Heart right ventricle (tissue), 16 donors: ENCODE measurements at regions not wholly inside any gene's neighbourhood (a gene's known extent, or its start where the extent isn't known, plus 50 kb on each side); places are given as distances from the start of the nearest gene placed in this dataset.

Source experiments
- ATAC-seq, 8 donors: fragments of 200-7000 bp; cut with Tn5 transposase; one replicate each; pipeline ENCODE4 v1.9.1; 2020; ENCODE audit warnings: mild to moderate bottlenecking in 8 of 8, moderate library complexity in 8 of 8, moderate number of reproducible peaks in 1 of 8
- DNase-seq, 2 donors: peaks; one replicate each; pipeline ENCODE4 v3.0.0-alpha.2; 2020
- H3K27ac ChIP-seq, 10 donors: fragments of 200-600 bp; sonication (generic) in 2 of 10; one replicate each; pipeline versions ENCODE4 v1.5.0 to v1.8.0; 2020 to 2022; ENCODE audit warnings: mild to moderate bottlenecking in 3 of 10
- H3K27me3 ChIP-seq, 7 donors: fragments of 200-600 bp; one replicate each; pipeline ENCODE4 v1.8.0; 2021 to 2022; ENCODE audit warnings: mild to moderate bottlenecking in 2 of 7
- H3K36me3 ChIP-seq, 9 donors: fragments of 200-600 bp; sonication (generic) in 1 of 9; one replicate each; pipeline versions ENCODE4 v1.5.0 to v1.8.0; 2020 to 2022; ENCODE audit warnings: mild to moderate bottlenecking in 2 of 9
- H3K4me1 ChIP-seq, 9 donors: fragments of 200-600 bp; sonication (generic) in 1 of 9; one replicate each; pipeline versions ENCODE4 v1.5.0 to v1.8.0; 2020 to 2022; ENCODE audit warnings: mild to moderate bottlenecking in 4 of 9
- H3K4me3 ChIP-seq, 10 donors: fragments of 200-600 bp; sonication (generic) in 2 of 10; one replicate each; pipeline versions ENCODE4 v1.5.0 to v1.8.0; 2020 to 2022; ENCODE audit warnings: mild to moderate bottlenecking in 7 of 10, moderate library complexity in 2 of 10
- H3K9me3 ChIP-seq, 11 donors: fragments of 200-600 bp in 10 of 11; sonication (generic) in 2 of 11; one replicate each; pipeline versions ENCODE4 v1.5.0 to v1.8.0; 2013 to 2022; ENCODE audit warnings: mild to moderate bottlenecking in 2 of 11, control low read depth in 1 of 11, moderate library complexity in 1 of 11
- CTCF ChIP-seq, 9 donors: fragments of 200-600 bp; sonication (generic) in 2 of 9; IDR thresholded peaks; one replicate each; pipeline versions ENCODE4 v1.5.0 to v1.8.0; 2021 to 2022; ENCODE audit warnings: antibody characterized with exemption in 9 of 9, mild to moderate bottlenecking in 5 of 9, moderate library complexity in 1 of 9
- WGBS, 2 donors: extraction: QIAGEN DNeasy Blood & Tissue Kit; methylation state at CpG; one replicate each; pipeline ENCODE4 v1.1.7; 2013; ENCODE audit warnings: inconsistent platforms in 1 of 2; 5-methylcytosine and 5-hydroxymethylcytosine counted together
- intact Hi-C, 10 donors: fragments of 100-400 bp; cut with DNase I; formaldehyde crosslinking; loops; one replicate each; pipeline versions ENCODE4 v1.11.1 to v1.14.2; 2022
- donor health status: Arrhythmogenic right ventricular cardiomyopathy.
- donor health status: ischemic (EF 13 %, LVEDD 7.1; RV severe dilation, severe dysfunction).
- donor health status: healthy with polysubstance abuse.
- donor health status: DM: no; HTN: yes; CAD: no.
- donor health status: DM: no; HTN: no; CAD: no.
- donor health status: ischemic (EF 25% LVEDD 6.9; RV normal size, moderate dysfunction).
- donor health status: ischemic (EF 25% LVEDD 5.7; RV mildly dilated, moderate dysfunction).
- donor health status: healthy.
- donor health status: DM: yes; HTN: yes; CAD: no.
- donor health status: Ischemic cardiomyopathy.
- donor health status: ischemic (EF 35%, LVEDD 5.7; RV mildly dilated, moderate dysfunction).
- donor health status: nonischemic (EF 11% LVEDD 7.7; RV severe dilation, severe dysfunction).
- donor health status: DM: yes; HTN: yes; CAD: no.
- donor health status: PGD.
- donor health status: ischemic (EF 29% LVEDD 5.4; RV normal size, mild dysfunction).
- donor health status: nonischemic (EF 23%, LVEDD 6.1; RV moderate dilation, normal function).

GRCh38 chr9:79952401-79952800, 380.6 kb downstream of the TLE4 start:
- Histone ChIP-seq H3K27me3 (no peaks in the 10 kb centered on the region), H3K36me3 (no peaks in the 10 kb centered on the region), H3K4me1 (no peaks in the 10 kb centered on the region), H3K27ac (no peak overlapping the region), H3K4me3 (no peak overlapping the region), H3K9me3 (no peaks in the 10 kb centered on the region)
- no peak for TF ChIP-seq CTCF (IDR thresholded peaks at IDR 0.05)
- WGBS, 2 donors: 73 to 77% methylated on average over 2 of the region's 2 CpGs
- DNase-seq: no peak
- no peak for ATAC-seq
- intact Hi-C loops: no loop called here

GRCh38 chr9:79946712-79947111, 374.9 kb downstream of the TLE4 start:
- intact Hi-C loops: no loop called here
- no peaks in the 10 kb centered on the region for H3K9me3 ChIP-seq
- H3K4me1 ChIP-seq: no peaks in the 10 kb centered on the region
- no peaks in the 10 kb centered on the region for H3K27me3 ChIP-seq
- no peak for TF ChIP-seq CTCF (IDR thresholded peaks at IDR 0.05)
- WGBS, 2 donors: 64 to 74% methylated on average over 2 of the region's 2 CpGs
- no peak overlapping the region for H3K27ac ChIP-seq
- no peaks in the 10 kb centered on the region for H3K36me3 ChIP-seq
- no peak for ATAC-seq
- no peak overlapping the region for H3K4me3 ChIP-seq
- DNase-seq: no peak

GRCh38 chr9:79945495-79945894, 373.7 kb downstream of the TLE4 start:
- Histone ChIP-seq H3K27me3 (no peaks in the 10 kb centered on the region), H3K4me1 (peaks cover 0 to 2% (median 0%) of the 10 kb centered on the region in 9 donors), H3K36me3 (no peaks in the 10 kb centered on the region), H3K9me3 (no peaks in the 10 kb centered on the region), H3K27ac (no peak overlapping the region), H3K4me3 (no peak overlapping the region)
- no peak for ATAC-seq
- no peak for DNase-seq
- intact Hi-C loops: no loop called here
- no peak for TF ChIP-seq CTCF (IDR thresholded peaks at IDR 0.05)

- no peaks in the 10 kb centered on the region for H3K9me3 ChIP-seq
- 66 to 79% methylated on average over 1 of the region's 1 CpG for WGBS, 2 donors
- peaks cover 0 to 6% (median 0%) of the 10 kb centered on the region in 9 donors for H3K4me1 ChIP-seq
- intact Hi-C loops: no loop called here
- no peaks in the 10 kb centered on the region for H3K27me3 ChIP-seq
- peak in 1 of 9 donors; percentile 21 for TF ChIP-seq CTCF (IDR thresholded peaks at IDR 0.05)
- H3K4me3 ChIP-seq: no peak overlapping the region
- ATAC-seq: no peak
- no peak overlapping the region for H3K27ac ChIP-seq
- no peaks in the 10 kb centered on the region for H3K36me3 ChIP-seq
- no peak for DNase-seq
Observed at GRCh38 chr9:79945016-79945415, 373.3 kb downstream of the TLE4 start.

- intact Hi-C loops: no loop called here
- Histone ChIP-seq H3K27ac (peak overlapping the region in 1 of 10 donors; percentile 63), H3K9me3 (no peaks in the 10 kb centered on the region), H3K27me3 (no peaks in the 10 kb centered on the region), H3K4me3 (no peak overlapping the region), H3K36me3 (no peaks in the 10 kb centered on the region), H3K4me1 (peaks cover 0 to 6% (median 0%) of the 10 kb centered on the region in 9 donors)
- 60 to 66% methylated on average over 6 of the region's 6 CpGs for WGBS, 2 donors
- ATAC-seq: peak in 2 of 8 donors; percentile 47 to 56
- DNase-seq: peak in 1 of 2 donors; percentile 8
- no peak for TF ChIP-seq CTCF (IDR thresholded peaks at IDR 0.05)
Observed at GRCh38 chr9:79940919-79941318, 369.2 kb downstream of the TLE4 start.
